Activated CD4-positive, alpha-beta T cell treated with anti-CD3 and anti-CD28 coated beads, Interleukin-2, amount 50 U/mL, for 48 hours (primary cell): ENCODE measurements at regions not wholly inside any gene's neighbourhood (a gene's known extent, or its start where the extent isn't known, plus 50 kb on each side); places are given as distances from the start of the nearest gene placed in this dataset.
"Not testable (repeated sequence)": the region's sequence is repeated elsewhere in the genome, so short reads cannot be mapped to it uniquely, and the experiment has no call there.

Experiments
- DNase-seq, 2 experiments: peaks; one replicate each; pipeline ENCODE4 v3.0.0-alpha.2; 2020

DNA sequence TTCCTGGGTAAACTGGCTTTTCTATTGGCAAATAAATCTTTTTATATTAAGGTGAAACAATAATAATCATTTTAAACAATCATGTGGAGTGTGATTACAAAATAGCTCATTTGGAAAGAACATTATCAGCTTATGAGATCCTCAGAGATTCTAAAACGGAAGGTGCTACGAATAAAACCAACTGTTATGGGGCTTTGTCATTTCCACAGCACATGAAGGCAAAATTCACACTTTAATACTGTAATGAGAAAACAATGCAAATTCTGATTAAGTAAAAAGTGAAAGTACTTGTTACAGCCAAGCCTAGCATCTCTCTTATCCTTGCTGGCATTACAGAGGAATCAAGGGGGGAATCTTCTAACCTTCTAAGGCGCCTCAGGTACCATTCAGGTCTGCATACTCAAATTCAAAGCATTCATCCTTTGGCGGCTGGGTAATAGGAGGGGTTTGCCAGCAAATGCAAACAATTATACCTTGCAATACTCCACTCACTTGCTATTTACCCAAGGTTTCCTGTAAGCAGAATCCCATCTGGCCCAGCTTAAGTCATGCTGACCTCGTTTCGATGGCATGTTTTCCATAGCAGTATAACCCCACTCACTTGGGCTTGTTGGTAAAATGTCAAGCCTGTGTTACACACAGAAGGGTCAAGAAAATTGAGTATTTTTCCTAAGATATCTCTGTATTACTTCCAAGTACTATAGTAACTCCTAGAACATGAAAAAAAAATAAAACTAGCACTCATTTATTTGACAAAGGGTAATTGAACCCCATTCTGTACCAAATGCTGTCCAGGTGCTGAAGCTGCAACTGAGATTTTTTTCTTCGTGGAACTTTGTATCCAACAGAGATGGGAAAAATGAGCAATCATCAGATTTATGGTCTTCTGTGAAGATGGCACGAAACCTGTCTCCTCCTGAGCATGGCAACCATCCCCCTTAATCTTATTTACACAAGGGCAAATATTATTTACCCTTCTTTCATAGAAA lies 183.7 kb upstream of the LMCD1 start:
- no peak for DNase-seq

DNA sequence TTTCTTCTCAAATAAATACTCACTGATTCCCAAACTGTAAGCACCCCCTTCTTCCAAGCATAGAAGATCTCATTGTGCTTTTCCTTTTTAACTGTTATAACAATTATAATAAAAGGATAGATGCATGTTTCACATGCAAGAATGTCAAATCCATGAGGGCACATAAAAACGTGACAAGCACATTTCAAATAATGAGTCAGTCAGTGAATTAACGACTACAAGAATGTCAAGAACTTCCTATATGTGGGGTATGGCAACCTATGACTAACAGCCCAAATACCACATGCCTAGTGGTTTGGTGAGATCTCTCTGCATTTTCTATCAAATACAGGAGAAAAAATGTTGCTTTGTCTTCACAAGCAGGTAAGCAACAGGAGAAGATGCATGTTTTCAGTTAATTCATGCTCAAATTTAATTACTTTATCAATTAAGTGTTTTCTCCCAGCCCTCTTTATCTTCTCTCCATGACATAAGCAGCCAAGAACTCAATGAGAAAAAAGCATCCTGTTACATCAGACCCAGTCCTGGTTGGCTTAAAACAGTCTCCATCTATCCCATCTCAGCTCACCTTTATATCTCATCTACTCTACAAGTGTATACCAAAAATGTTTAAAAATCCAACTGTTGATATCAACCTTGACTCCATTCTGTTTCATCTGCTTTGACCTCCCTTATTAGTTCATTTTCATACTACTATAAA lies 181.5 kb upstream of the LMCD1 start:
- no peak for DNase-seq

DNA sequence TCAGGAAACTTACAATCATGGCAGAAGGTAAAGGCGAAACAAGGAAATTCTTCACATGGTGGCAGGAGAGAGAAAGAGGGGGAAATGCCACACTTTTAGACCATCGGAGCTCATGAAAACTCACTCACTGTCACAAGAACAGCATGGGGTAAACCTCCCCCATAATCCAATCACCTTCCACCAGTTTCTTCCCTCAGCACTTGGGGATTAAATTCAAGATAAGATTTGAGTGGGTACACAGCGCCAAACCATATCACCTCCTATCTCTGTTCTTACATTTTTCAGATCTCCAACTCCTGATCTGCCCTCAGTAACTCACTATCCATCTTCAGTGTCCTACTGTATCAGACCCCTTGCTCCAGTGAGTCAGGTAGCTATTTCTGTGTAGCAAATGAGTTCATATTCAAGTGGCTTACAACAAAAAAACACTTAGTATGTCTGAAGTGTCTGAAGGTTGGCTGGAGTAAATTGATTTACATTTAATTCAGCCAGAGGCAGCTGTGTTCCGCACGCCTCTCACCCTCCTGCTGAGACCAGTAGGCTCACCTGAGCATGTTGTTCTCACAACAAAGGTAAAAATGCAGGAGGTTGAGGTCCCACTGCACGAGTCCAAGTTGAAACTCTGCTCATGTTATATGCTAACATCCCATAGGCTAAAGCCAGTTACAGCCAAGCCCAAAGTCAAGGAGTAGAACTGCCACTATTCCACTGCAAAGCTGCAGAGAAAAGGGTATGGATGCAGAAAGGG lies 180.7 kb upstream of the LMCD1 start:
- no peak for DNase-seq

DNA sequence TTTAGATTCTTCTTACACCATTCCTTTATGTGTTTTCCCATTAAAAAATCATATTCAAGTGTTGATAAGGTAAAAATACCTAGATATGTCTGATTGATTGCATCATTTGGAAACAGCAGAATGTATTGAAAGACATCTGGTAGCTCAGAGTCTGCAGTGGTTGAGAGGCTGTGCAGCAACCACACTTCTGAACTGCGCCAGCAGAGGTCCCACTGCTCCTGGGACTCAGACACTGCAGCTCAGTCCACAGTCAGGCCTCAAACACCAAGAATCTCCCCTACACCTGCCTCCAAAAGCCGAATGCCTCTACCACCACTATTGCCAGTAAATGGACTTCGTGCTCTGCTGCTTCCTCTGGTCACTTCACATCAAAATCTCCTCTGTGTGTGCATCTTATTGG lies 176.9 kb upstream of the LMCD1 start:
- DNase-seq: peak; percentile 45 to 49

DNA sequence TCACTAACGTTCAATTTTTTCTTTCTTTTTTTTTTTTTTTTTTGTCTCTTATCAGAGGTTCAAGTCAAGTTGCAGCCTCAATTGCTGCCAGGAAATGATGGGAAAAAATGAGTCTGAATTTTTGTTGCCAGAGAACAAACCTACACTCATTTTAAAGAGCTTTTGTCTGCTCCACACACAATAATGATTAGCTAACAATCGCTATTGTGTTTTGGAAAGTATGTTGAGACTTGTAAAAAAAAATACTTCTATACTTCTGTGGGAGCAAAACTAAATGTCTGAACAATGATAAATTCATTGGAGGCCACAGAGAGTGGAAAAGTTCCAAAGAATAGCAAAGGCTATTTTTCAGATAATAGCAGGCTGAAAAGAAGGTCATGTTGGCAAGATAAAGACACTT lies 176.3 kb upstream of the LMCD1 start:
- no peak for DNase-seq

DNA sequence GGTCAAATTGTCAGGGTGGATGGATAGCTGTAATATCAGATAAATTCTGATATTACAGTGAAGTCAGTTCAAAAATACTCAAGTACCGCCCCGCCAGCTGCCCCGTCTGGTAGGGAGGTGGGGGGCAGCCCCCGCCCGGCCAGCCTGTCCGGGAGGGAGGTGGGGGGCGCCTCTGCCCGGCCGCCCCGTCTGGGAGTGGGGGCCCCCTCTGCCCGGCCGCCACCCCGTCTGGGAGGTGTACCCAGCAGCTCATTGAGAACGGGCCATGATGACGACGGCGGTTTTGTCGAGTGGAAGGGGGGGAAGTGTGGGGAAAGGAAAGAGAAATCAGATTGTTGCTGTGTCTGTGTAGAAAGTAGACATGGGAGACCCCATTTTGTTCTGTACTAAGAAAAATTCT lies 175.8 kb upstream of the LMCD1 start:
- DNase-seq: not testable (repeated sequence)

DNA sequence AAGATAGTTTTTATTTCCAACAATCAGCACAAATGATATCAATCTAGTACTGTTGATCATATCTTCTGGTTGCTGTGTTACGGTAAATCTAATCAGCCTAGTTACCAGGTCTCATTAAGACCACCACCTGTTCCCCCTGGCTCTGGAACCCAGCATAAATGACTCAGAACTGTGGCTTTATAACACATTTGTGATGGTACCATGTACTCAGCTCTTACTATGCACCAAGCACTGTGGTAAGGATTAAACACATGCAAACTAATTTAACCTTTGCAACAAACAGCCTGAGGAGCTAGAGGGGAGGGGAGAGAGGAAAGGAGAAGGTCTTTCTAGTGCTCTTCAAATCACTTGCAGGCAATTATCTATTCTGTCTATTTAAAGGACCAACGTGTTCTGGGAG lies 173.9 kb upstream of the LMCD1 start:
- DNase-seq: no peak

DNA sequence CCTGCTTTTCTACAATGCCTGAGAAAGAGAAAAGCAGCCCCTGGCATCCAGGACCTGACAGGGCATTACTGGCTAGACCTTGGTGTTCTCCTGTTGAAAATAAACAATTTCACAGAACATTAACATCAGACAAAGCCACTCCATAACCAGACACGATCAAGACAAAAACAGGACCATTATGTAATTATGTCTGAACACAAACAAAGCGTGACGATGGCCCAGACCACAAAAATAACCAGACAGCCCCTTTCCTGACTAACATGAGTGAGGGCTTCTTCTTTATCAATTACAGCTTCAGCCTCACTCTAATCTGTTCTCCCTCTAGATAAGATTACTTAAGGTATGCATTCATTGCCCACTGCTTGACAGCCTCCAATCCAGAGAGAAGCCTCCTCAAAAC lies 172.7 kb upstream of the LMCD1 start:
- DNase-seq: no peak

DNA sequence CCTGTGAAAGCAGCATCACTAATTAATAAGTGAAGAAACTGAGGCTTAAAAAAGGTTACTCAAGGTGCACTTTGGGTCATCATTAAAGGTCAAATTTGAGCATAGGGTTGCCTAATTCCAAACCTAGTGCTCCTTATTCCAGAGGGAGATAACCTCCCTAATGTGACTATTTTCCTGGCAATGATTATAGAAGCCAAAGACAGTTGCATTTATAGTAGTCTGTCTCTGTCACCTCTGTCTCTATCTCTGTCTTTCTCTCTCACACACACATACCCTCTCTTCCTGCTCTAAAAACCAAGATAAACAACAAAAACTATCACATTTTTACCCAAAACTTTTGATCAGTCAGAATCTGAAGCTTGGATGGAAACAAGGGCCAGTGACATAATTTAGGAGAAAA lies 172.0 kb upstream of the LMCD1 start:
- no peak for DNase-seq

DNA sequence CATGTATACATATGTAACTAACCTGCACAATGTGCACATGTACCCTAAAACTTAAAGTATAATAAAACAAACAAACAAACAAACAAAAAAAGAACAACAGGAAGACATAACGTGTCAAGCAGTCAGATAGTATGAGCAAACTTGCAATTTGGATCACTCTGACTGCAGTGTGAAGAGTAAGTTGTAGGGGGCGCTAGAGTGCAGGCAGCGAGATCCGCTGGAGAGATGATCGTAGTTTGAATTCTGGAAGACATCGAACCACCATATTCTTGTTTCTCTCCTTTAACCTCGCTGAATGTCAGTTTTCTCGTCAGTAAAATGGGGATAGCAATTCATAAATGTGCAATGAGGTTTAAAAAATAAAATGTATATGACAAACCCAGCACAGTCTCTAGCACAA lies 165.2 kb upstream of the LMCD1 start:
- no peak for DNase-seq

DNA sequence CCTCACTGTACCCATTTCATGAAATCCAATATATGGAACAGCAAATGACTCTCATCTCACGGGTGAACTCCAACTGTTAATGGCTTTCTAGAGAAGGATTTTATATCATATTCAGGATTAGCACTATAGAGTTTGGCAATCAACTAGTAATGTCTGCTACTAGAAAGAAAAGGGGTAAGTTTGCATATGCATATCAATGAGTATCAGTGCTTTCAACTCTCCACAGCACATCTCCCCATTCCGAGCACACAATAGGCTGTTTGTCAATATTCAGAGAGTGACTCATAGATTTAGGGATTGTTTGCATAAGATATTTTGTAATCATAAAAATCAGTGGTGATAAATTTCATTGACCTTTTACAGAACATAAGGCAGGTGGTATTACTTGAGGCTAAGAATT lies 163.2 kb upstream of the LMCD1 start:
- DNase-seq: no peak

DNA sequence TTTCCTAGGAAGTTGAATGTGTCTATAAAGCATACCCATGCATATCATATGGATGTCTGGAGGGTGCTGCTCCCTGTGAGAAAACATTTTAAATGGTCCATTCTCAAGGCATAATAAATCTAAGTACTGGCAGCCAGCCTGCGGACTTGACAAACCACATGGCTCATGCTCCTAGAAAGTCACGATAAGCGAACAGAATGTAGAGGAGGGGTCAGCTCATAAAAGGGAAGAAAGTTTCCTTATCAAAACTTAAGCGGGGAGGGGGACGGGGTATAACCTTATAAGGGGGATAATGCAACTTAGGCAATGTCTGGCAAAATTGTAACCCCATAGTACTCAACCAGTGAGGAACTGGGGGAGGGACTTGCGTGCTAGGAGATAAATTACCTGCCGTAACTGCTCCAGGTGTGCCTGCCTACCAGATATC lies 159.8 kb upstream of the LMCD1 start:
- no peak for DNase-seq

DNA sequence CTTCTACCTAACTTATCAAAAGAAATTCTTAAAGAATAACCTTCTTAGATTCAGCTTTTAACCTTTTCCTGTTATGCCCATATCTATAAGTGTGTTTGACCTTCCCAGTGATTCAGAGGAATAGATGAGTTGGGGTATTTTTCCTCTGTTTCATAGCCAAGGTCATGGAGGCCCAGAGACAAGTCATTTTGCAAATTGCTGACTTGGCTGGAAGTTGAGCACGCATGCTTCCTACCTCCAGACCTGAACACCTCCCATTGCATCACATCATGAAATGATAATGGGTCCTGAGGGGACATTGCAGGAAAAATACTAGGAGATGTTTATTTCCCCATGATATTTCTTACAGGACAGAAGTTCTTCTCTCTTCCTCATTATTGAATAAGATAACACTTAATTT lies 158.6 kb upstream of the LMCD1 start:
- DNase-seq: no peak

DNA sequence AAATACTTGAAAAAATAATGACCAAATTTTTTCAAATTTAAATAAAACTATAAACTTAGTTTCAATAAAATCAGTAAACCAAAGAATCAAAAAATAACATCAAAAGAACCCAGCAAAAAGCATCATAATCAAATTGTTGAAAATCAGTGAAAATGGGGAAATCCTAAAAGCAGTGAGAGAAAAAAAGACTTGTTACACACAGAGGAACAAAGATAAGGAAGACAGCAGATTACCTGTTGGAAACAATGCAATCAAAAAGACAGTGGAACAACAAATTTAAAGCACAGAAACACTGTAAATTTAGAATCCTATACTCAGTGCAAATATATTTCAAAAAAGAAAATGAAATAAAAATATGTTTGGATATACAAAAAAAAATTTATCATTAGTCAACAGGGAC lies 156.2 kb upstream of the LMCD1 start:
- DNase-seq: no peak

DNA sequence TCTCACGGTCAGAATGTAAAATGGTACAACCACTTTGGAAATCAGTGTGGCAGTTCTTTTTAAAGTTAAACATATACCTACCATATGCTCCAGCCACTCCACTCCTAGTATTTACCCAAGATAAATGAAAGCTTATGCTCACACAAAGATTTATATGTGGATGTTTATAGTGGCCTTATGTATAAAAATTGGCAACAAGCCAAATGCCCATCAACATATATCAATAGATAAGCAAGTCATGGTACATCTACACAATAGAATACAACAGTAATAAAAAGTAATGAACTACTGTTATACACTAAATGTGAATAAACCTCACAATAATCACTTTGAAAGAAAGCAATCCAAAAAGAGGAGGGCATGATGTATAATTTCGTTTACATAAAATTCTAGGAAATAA lies 153.5 kb upstream of the LMCD1 start:
- no peak for DNase-seq

DNA sequence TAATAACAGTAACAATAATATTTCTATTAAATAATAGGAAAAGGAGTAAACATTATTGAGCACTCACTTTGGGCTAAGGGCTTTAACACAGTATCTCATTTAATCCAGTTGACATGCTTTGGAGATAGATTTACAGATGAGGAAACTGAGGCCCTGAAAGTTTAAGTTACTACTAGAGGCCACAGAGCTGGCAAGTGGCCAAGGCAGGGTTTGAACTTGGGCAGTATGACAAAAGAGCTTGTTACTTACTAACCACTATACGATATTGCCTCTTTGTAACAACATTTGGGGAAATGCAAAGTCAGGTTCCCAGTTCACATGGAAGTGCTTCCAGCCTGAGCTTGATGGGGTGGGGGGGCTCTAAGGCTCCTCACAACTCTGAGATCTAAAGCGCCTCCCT lies 149.1 kb upstream of the LMCD1 start:
- DNase-seq: no peak

DNA sequence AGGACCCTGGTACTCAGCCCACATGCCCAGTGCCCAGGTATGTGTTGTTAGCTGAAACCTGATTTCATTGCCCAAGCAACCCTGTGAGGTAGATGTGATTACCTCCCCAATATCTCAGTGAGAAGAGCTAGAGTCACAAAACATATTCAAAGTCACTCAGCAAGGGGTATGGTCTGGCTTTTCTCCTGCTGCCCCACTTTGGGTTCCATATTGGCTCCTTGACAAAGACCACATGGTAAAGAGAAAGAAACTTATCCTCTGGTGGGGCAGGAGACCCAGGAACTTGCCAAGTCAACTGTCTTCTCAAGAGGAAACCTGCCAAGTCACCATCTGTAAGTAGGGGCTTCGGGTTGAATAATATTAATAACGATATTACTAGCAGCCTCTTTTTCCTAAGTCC lies 148.3 kb upstream of the LMCD1 start:
- DNase-seq: no peak

DNA sequence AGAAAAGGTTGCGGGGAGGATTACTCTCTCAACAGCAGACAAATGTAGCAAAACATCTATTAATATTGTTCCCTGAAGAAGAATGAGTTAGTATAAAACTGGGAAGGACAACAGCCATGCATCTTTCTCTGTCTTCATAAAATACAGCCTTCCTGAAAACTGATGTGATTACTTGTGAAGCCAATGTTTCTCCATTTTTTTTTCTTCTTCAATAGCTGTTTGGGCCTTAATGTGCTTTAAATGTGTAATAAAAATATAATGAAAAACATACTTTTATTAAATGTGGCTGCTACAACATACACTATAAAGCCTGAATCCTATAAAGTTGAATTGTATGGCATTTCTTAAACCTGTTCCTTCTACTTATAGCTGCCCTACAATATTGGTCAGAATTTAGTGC lies 146.3 kb upstream of the LMCD1 start:
- no peak for DNase-seq

DNA sequence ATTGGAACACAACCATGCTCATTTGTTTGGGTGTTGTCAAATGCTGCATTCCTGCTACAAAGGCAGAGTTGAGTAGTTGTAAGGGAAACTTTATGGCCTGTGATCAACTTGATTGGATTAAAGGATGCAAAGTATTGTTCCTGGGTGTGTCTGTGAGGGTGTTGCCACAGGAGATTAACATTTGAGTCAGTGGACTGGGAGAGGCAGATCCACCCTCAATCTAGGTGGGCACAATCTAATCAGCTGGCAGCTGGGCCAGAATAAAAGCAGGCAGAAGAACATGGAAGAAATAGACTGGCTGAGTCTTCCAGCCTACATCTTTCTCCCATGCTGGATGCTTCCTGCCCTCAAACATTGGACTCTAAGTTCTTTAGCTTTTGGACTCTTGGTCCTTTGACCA lies 145.6 kb upstream of the LMCD1 start:
- DNase-seq: not testable (repeated sequence)

DNA sequence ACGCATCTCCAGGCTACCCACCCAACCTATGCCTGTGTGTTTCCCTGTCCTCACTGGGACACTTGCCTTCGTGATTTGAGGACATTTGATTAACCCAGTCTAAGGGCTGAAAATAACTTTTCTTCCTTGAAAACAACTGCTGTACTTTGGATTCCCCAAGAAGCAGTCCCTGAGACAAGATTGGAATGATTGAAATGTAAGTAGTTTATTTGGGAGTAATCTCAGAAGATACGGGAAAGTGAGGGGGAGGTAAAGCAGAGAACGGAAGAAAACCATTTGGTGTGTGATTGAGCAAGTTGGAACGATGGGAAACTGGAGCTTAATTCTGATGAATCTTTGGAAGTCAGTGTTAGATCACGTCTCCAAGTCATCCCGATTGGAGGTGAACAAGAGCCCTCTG lies 143.8 kb upstream of the LMCD1 start:
- DNase-seq: no peak

DNA sequence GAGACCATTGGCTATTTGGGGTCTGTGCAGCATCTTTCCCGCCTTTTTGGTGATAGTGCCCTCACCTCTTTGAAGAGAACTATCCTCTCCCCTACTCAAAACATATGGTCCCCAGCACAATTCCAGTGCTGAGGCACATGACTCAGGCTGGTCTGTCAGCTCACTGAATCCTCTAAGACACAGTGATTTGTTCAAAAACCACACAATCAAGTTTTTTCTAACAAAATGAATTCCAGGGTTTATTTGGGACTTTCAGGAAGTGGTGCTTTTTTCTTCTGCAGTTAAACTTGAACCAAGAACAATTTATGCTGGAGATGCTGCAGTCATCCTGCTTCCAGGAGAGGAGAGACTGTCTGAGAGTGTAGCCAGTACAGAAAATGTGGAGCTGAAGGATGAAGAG lies 142.5 kb upstream of the LMCD1 start:
- no peak for DNase-seq

DNA sequence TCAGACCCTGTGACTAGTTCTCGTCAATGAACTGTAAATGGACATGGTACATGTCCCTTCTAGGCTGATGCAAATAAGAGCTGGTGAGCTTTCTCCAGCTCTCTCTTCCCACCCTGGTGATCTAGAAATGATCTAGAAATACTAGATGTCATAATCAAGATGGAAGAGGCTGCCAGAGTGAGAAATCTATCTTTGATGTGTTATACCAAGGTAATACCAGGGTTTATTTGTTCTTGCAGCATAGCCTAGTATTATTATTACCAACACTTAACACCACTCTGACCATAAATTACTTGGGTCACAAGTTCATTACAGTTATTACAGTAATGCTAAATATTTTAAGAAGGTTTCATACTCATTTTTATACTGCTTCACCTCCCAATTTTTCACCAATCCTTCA lies 138.4 kb upstream of the LMCD1 start:
- no peak for DNase-seq

DNA sequence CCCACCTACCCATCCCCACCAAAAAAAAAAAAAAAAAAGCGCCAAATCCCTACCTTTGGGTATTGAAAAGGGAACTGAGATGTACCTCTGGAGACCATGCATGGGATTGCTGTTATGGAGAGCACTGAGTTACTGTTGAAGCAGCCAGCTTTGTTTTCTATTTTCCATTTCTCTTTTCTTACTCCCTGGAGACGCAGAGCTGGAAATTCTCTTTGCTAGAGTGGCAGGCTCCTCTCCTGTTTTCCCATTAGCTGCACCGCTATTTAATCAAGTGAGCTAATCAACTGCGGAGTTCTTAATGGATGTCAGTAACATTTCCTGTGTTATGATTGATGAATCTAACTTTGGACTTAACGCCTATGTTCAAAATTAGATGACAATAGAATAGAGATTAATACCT lies 136.1 kb upstream of the LMCD1 start:
- DNase-seq: no peak
